Left kidney (tissue), 1 donor: ENCODE measurements at regions not wholly inside any gene's neighbourhood (a gene's known extent, or its start where the extent isn't known, plus 50 kb on each side); places are given as distances from the start of the nearest gene placed in this dataset.
"Not testable (repeated sequence)": the region's sequence is repeated elsewhere in the genome, so short reads cannot be mapped to it uniquely, and the experiment has no call there.

Source experiments
- DNase-seq: peaks from one replicate; pipeline ENCODE4 v3.0.0-alpha.2; 2013

DNA sequence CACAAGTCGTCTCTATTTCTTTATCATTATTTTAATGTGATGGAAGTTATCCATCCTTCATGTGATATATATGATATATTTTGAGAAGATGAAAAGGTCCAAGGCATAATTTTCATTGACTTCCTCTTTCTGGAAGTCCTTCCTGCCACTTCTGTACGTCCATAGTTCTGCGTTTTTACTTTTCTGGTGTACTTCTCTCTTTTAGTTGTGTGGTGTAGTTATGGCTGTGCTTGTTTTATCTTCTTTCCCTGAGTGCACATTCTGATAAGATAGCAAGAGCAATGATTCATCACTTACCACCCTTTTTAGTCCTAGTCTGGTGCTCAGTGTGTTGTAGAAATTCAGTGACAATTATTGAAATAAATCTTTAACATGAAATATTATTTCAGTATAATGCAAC is 231.3 kb upstream of the FERD3L start:
- no peak for DNase-seq

DNA sequence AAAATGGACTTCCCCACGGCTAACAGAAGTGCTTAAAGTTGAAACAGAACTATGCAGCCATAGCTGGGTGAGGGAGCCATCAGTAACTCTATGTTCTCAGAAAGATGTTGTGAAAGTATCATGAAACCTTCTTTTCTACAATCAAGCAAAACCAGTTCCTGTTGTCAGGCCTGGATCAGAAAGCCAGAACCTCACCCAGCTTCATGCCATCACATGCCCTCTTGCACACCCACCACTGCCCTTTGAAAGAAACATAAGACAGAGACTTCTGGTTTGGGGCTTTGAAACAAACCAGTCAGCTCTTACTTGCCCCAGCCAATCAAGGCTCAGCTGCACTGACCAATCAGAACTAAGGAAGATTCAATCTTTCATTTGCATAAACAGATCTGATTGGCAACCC is 230.8 kb upstream of the FERD3L start:
- DNase-seq: no peak

DNA sequence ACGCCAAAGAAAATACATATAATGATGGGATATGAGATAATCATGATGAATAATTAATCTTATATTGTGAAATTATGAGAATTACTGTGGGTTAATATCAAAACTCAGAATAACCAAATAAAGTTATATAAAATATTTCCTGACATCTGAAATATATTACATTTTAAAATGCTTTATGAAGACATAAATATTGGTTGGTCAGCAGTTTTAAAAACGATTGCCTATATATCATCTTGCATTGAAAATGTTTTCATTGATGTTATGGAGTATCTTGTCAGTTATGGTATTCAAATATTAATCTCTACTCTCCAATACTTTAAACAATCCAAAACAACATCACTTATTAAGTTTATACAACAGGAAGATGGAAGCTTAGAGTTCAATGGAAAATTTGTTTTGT is 228.1 kb upstream of the FERD3L start:
- DNase-seq: no peak

DNA sequence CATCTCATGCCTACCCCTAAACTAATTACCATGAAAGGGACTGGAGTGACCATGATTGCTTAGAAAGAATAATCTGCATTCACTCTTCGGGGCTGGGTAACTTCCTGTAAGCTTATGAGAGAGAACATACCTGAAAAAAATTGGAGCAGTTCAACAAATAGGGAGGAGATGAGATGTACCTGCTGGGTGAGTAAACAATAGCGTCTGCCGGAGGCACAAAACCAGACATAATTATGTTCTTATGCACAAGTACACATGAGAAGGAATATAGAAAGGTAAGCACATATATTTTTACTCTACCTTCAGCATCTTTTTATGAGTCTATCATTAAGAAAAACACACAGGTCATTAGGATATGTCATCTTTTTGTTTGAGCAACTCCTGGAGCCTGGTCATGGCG is 224.6 kb upstream of the FERD3L start:
- no peak for DNase-seq

DNA sequence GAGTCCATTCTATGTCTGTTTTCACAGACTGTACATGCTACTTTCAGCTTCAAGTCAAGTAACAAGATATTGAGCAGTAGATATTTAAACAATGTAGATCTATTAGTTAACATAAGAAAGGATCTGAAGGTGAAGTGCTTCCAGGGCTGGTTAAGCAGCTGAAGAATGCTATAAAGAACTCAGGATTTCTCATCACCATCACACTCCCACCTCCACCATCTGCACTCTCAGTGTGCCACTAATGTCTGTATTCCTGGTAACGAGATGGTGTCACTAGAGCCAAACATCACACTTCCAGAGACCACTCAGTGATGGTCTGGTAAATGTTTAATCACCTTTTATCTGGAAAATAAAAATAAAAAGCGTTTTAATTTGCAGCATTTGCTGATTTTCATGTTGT is 224.0 kb upstream of the FERD3L start:
- no peak for DNase-seq

DNA sequence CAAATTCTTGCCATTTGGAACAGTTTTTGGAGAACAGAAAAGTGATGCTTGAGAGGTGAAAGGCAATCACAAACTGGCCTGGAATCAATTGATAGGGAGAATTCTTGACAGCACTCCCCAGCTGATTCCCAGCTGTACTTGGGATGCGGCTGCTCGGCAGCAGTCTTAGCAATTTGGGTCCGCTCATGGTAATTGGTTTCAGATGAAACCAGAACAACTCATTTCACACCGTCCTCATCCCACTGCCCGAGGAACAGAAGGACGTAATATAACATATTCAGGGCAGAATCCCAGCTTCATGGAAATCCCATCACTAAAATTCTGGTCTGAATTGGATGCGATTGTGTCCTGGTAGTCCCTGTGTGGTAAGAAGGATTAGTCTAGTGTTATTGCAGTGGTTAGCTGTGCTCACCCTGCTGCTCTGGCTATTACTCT is 223.3 kb upstream of the FERD3L start:
- no peak for DNase-seq

DNA sequence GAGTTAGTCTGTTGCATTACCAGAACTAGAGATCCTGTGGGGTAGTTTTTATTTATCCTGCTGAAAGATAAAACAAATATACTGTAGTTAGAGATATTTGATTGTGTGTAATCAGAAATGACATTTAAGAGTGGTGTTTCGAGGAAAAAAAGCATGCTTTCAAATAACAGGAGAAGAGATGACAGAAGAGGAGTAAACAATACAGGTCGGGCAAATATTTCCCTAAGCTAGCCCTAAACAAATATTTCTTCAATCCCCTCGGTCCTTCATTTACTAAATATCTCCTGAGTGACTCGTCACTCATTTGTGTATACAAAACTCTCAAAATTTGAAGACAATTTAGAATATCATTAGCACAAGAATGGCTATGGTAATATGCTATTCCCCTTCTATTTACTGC is 219.7 kb upstream of the FERD3L start:
- no peak for DNase-seq

DNA sequence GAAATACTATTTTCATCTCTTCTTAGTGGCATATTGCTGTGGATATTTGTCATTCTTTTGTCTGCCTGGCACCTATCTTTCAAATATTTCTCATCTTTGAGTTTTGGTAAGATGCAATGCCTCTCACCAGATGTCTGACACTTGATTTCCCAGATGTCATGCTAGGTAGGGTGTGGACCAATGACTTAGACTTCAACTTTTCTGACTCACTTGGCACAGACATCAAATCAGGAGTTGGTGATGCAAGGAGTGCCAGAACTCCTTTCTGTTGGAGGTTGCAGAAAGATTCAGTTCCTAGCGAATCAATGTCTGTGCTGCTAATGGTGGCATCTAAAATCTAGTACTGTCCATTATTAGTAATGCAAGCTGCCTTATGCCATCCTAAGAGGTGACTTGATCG is 216.9 kb upstream of the FERD3L start:
- DNase-seq: no peak

DNA sequence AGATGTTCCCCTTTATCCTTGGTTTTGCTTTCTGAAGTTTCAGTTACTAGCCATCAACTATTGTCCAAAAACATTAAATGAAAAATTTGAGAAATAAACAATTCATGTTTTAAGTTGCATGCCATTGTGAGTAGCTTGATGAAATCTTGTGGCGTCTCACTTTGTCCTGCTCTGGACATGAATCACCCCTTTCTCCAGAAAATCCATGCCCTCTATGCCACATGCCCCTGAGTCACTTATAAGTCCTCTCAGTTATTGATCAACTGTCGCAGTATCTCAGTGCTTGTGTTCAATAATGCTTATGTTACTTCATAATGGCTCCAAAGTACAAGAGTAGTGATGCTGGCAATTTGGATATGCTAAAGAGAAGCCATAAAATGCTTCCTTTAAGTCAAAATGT is 208.0 kb upstream of the FERD3L start:
- no peak for DNase-seq

DNA sequence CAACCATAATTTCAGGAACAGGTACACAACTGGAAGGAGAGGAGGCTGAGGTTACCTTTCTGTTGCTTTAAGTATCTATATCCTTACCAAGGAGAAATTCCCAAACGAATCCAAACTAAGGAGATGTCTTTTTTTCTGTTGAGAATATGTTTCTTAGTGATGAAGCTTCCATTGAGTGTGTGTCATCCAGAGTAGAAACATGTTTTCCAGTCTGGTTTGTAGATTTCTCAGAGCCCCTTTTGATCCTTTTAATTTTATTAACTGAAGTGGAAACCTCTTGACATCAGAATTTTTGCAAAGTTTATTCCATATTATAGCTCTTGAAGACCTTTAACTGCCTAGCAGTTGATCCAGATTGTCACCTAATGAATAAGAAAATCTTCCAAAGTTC is 207.1 kb upstream of the FERD3L start:
- DNase-seq: no peak

DNA sequence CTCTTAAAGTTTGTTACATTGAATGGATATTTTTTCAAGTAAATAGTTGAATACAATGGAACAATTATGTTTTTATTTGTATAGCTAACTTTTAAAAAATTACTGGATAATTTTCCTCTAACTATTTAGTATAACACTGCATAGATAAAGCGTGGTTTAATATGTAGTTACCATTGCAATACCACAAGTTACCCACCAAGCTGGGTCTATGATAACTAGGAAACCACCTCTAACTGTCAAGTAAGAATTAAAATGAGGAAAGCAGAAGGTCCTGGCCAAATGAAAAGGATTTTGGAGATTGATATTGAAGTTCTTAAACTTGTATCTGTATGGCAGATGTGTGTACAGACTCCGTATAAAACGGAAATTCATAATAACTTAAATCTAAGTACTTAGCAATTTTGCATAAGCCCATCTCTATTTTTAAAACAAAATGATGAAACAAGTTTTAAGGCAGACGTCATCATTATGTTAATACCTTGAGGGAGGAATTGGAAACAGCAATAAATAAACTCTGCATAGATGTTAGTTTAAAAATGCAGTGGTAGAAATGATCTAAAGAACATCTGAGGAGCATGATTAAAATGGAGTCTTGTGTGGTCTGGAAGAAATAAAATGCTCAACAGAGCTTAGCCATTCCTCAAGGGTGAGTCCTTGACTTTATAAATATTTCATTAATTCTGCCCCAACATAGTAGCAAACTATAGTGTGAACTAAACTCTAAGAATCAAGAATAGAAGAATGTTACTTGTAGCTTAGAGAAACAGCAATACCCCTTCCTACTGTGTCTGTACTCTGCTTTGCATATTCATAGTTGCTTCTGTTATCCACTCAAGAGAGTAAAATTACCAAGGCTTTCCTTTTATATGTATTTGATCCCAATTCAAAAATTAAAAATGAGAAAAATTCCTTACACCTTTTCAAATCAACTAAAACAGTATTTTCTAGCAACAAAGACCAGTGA is 206.4 kb upstream of the FERD3L start:
- DNase-seq: no peak

DNA sequence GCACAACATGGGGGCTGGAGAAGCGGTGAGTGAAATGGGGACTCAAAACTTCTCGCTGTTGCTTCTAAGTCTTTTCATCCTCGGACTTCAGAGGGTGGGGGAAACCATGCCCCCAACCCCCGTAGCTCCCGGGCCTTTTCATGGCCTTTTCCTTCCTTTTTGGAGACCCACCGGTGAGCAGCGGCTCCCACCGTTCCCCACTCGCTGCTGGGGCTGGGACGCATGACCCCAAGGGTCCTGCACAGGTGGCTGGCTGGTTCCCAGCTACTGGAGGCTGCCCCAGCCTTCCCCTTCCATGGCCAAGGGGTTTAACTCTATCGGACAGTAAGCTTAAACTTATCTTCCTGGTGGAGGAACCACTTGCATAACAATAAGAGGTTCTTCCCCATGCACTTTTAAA is 194.3 kb upstream of the FERD3L start:
- no peak for DNase-seq

DNA sequence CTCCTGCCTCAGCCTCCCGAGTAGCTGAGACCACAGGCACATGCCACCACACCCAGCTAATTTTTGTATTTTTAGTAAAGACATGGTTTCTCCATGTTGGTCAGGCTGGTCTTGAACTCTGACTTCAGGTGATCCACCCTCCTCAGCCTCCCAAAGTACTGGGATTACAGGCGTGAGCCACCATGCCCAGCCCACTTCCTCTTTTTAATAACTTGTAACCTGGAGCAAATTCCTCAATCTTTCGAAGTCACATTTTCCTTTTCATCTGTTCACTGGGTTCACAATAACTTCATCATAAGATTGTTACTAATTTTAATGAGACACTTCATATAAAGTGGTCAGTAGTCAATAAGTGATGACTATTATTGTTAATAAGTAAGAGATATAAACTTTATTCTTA is 193.3 kb upstream of the FERD3L start:
- DNase-seq: not testable (repeated sequence)

DNA sequence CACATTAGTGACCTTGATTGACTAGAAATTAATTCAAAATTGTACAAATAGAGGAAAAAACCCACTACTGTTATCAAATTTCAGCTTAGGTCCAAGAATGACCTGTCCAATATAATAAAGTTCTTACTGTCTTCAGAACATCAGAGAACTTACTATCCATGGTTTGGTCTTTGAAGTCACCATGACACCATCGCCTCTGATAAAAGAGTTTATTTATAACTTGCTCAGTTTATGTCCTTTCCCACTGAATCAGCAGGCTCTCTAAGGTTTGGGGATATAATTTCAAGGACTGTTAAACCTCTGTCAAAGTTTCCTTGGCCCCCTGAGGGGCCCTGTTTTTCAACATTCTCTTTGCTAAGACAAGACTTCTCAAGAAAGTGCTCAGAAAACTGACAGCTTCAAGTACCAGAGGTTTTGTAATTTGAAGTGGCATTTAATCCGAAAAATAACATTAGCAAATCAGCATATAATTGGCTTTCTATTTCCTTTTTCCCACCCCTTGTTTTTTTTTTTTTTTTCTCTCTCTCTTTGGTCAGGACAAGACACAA is 191.7 kb upstream of the FERD3L start:
- DNase-seq: no peak

DNA sequence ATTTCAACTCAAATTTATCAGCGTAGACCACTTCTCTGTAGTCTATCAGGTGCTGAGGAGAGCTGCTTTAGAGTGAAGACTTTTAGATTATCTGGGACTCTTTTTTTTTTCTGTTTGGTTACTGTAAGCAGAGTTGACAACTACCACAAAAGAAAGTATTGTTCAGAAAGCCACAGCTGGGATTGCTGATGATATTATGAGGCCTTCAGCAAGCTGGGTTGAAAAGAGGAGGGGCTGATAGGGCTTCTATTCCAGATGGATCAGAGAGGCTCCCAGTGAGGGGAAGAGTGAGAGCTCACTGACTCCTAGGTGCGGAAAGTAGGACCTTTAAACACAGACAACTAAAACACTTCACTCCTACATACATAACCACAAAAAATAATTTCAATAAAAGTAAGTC is 188.5 kb upstream of the FERD3L start:
- DNase-seq: no peak

DNA sequence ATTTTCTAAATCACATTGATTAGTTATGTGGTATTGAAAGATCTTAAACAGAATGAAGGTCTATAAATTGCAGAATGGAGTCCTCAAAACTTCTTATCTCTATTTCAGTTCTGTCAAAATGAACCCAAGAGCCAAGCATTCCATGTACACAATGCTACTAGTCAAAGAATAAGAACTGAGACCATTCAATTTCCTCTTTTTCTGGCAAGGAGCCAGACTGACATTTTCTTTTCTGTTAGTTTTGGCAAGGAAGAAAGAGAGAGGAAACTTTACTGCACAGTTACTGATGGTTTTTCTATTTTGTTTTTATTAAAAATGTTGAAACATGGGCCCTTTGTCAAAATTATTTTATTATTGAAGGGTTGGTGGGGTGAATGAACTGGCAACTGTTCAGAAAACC is 181.8 kb upstream of the FERD3L start:
- peak; percentile 69 for DNase-seq

DNA sequence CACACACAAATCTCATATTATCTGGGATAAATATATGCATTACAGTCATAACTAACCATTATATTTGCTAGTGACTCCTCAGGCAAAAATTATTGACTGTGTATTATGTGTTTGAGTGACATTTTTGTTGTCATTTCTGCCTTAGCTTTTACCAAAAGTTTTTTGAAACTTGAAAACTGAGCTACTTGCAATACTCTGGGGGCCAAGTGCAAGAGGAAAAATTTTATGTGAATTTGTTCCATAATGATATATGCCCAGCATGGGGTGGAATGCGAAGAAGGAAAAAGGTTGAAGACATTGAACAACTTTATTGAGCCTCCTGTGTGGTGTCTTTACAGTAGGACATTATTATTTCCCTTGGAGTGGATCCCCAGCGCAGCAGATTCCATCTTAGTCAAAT is 176.8 kb upstream of the FERD3L start:
- peak; percentile 3 for DNase-seq

DNA sequence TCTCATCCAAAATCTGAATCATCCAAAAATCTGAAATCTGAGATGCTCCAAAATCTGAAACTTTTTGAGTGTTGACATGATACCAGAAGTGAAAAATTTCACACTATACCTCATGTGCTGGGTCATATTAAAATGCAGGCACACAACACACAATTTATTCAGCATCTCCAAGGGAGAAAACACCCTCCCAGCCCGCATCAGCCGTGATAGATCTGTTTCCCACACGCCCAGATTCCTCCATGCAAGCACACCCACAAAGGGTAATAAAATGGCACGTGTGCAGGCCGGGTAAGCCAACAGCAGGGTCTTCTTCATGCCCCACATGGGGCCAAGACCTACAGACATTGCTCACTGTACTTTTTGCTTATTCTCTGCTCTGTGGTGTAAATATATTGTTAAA is 173.1 kb upstream of the FERD3L start:
- DNase-seq: no peak

DNA sequence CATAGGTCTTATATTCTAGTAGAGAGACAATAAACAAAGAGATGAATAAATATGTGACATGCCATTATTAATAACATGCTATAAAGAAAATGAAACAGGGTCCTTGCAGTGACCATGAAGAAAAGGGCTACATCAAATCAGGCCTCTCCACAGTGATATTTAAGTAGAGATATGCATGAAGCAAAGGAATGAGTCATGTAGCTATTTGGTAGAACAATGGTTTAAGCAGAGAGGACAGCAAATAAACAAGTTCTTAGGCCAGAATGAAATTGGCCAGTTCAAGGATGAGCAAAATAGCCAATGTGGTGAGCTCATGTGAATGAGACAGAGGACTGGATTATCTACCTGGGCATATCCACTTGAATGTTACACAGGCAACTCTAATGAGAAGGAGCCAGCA is 172.2 kb upstream of the FERD3L start:
- no peak for DNase-seq

DNA sequence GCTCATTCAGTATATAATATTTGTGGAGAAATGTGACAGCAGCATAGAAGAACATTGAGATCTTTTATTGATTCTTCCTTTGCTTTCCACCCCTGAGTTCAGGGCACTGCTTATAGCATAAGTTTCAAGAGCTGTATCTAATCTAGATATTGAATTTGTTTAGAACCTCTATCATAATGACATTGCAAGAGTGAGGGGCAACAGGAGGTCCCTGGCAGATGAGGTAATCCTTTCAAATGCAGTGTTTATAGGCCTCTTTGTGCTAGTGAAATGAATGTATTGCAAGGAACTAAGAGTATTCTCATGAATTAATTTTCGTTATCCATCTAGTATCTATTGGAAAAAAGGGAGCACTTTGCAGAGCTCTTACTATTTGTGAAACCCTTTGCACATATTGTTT is 167.2 kb upstream of the FERD3L start:
- DNase-seq: no peak

DNA sequence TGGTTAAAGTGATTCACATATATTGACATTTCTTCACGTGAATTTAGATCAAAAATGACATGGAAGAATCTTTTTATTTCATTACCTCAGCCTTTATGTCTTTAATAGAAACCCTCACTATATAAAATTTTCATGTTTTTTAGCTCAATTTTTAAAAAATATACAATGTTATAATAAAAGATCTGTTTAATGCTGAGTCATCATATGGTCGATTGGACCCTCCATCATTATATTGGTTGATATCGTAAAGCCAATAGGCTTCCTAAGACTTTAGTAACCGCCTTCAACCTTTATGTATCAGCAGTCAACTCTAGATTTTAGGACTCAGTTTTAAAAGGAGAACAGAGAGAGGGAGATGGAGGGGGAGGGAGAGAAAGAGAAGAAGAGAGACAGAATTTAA is 162.3 kb upstream of the FERD3L start:
- no peak for DNase-seq

DNA sequence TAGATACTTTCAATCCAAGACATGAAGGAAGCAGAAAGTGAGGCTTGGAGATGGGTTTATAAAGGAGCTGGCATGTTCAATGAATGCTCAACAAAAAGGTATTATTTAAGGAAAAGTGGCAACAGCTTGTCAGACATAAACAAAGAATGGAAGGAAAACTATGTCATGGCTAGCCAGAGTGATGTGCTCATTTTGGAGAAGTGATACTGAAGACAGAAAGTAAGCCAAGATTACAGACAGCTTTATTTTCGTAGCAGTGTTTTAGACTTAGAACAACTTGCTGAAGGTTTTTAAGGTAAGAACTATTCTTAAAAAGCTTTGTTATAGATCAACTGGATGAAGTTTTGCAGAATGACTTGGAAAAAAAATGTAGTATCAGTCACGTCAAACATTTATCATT is 160.5 kb upstream of the FERD3L start:
- DNase-seq: no peak

DNA sequence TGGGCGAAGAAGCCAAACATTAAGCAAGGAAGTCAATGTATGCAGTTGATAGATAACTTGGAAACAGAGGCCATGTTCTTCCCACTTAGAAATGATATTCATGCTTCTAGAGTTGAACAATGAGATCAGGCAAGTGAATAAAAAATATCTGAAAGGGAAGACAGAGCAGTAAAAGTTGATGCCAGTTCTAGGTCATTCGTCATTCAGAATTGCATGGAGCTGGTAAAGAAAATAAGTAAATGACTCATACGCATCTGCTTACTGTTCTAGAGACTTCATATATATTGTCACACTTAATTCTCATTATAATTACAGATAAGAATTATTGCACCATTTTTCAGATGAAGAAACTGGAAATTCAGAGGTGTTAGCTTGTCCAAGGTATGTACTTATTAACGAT is 158.9 kb upstream of the FERD3L start:
- no peak for DNase-seq

DNA sequence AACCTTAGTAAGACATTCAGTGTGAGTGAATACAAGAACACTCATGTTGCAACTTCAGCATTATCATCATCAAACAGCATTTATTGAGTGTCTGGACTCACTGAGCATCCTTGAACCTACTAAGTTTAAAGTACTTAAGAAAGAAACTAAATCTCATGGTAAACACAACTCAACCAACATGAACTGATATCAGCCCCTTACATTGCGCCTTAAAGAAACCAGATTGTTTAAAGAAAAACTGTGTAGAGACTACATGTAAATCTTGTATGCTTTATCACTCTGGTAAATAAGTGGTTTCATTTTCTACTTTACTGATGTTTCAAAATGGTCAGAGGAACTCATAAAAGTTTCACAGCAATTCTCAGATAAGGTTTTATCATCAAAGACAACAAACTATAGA is 157.5 kb upstream of the FERD3L start:
- DNase-seq: no peak
